IMR-90 (cell line): ENCODE measurements at regions not wholly inside any gene's neighbourhood (a gene's known extent, or its start where the extent isn't known, plus 50 kb on each side); places are given as distances from the start of the nearest gene placed in this dataset.

ENCODE experiments used
- ATAC-seq: fragments of 200-7000 bp; cut with Tn5 transposase; 2 replicates; pipeline ENCODE4 v1.9.1; 2020; ENCODE audit warnings: low read depth, mild to moderate bottlenecking, moderate library complexity
- BruUV-seq: library from RNA; stranded (reverse); fragments of 400-500 nt; replicated peaks from 2 replicates; lab custom pipeline; 2021; lab: Mats Ljungman, UMichigan
- CTCF ChIA-PET: fragments of 300-600 bp; formaldehyde crosslinking; extraction: SDS; loops from one replicate; lab custom pipeline; 2021; ENCODE audit warnings: antibody characterized with exemption; lab: Yijun Ruan, JAX
- POLR2A ChIA-PET: fragments of 300-600 bp; sonication (Branson Sonifier 250); formaldehyde crosslinking; loops from one replicate; lab custom pipeline; 2022; ENCODE audit warnings: antibody characterized with exemption; ENCODE audit not compliant: unreplicated experiment; lab: Charles Lee
- DNase-seq: peaks from one replicate; pipeline ENCODE4 v3.0.0; 2013
- H2AFZ ChIP-seq: replicated peaks from 2 replicates; pipeline ENCODE3; 2013; ENCODE audit warnings: low read length, mild to moderate bottlenecking; ENCODE audit not compliant: poor library complexity
- H2AK5ac ChIP-seq: 2 replicates; pipeline ENCODE4 v1.6.1; 2013; ENCODE audit warnings: low read depth, low read length, inconsistent platforms
- H2AK9ac ChIP-seq: replicated peaks from 2 replicates; pipeline ENCODE3; 2013; ENCODE audit warnings: mild to moderate bottlenecking, low read depth, low read length, moderate library complexity; ENCODE audit not compliant: poor library complexity
- H2BK120ac ChIP-seq: 2 replicates; pipeline ENCODE4 v1.6.1; 2013; ENCODE audit warnings: low read depth, low read length, inconsistent platforms
- H2BK15ac ChIP-seq: 3 replicates; pipeline ENCODE4 v1.6.1; 2013; ENCODE audit warnings: low read depth, low read length, inconsistent platforms
- H2BK20ac ChIP-seq: 2 replicates; pipeline ENCODE4 v1.6.1; 2013; ENCODE audit warnings: low read depth, mild to moderate bottlenecking, inconsistent platforms, low read length, moderate library complexity
- H2BK5ac ChIP-seq: 2 replicates; pipeline ENCODE4 v1.6.1; 2013; ENCODE audit warnings: mild to moderate bottlenecking, low read depth, low read length, inconsistent platforms; ENCODE audit not compliant: poor library complexity, severe bottlenecking
- H3K14ac ChIP-seq: replicated peaks from 2 replicates; pipeline ENCODE4 v1.6.1; 2013; ENCODE audit warnings: low read depth, low read length, inconsistent platforms
- H3K18ac ChIP-seq: 2 replicates; pipeline ENCODE4 v1.6.1; 2013; ENCODE audit warnings: low read depth, low read length, control low read depth
- H3K23ac ChIP-seq: 2 replicates; pipeline ENCODE4 v1.6.1; 2013; ENCODE audit warnings: low read depth, low read length, inconsistent platforms
- H3K27ac ChIP-seq: 2 replicates; pipeline ENCODE4 v1.5.1; 2013; ENCODE audit warnings: mild to moderate bottlenecking, control low read depth, low read length; ENCODE audit not compliant: insufficient read depth
- H3K27me3 ChIP-seq: 2 replicates; pipeline ENCODE4 v1.6.1; 2013; ENCODE audit warnings: low read length; ENCODE audit not compliant: control insufficient read depth, insufficient read depth
- H3K36me3 ChIP-seq: 2 replicates; pipeline ENCODE4 v1.6.1; 2013; ENCODE audit warnings: low read length, mixed read lengths; ENCODE audit not compliant: control insufficient read depth, insufficient read depth
- H3K4ac ChIP-seq: 2 replicates; pipeline ENCODE4 v1.6.1; 2013; ENCODE audit warnings: low read depth, low read length, inconsistent platforms
- H3K4me1 ChIP-seq: 2 replicates; pipeline ENCODE4 v1.6.1; 2013; ENCODE audit warnings: low read length, mixed read lengths; ENCODE audit not compliant: control insufficient read depth, insufficient read depth
- H3K4me2 ChIP-seq: 2 replicates; pipeline ENCODE4 v1.6.1; 2013; ENCODE audit warnings: low read depth, mild to moderate bottlenecking, control low read depth, low read length, moderate library complexity
- H3K4me3 ChIP-seq: 2 replicates; pipeline ENCODE4 v1.5.1; 2013; ENCODE audit warnings: low read depth, mild to moderate bottlenecking, control low read depth, low read length, moderate library complexity; ENCODE audit not compliant: insufficient read depth
- H3K56ac ChIP-seq: 2 replicates; pipeline ENCODE4 v1.6.1; 2013; ENCODE audit warnings: low read length, inconsistent platforms; ENCODE audit not compliant: insufficient read depth; ENCODE audit errors: extremely low read depth
- H3K79me1 ChIP-seq, 2 experiments: 2 replicates each; pipeline ENCODE4 v1.6.1; 2013; ENCODE audit warnings: low read length in 2 of 2, inconsistent platforms in 1 of 2, low read depth in 1 of 2
- H3K9ac ChIP-seq: 2 replicates; pipeline ENCODE4 v1.6.1; 2013; ENCODE audit warnings: low read depth, low read length, control low read depth
- H3K9me1 ChIP-seq: 2 replicates; pipeline ENCODE4 v1.6.1; 2013; ENCODE audit warnings: low read length, inconsistent platforms; ENCODE audit not compliant: insufficient read depth
- H3K9me3 ChIP-seq: 2 replicates; pipeline ENCODE4 v1.6.1; 2013; ENCODE audit warnings: low read length; ENCODE audit not compliant: control insufficient read depth, insufficient read depth
- H4K20me1 ChIP-seq: 2 replicates; pipeline ENCODE4 v1.6.1; 2013; ENCODE audit warnings: low read length, inconsistent platforms; ENCODE audit not compliant: insufficient read depth
- H4K5ac ChIP-seq: 2 replicates; pipeline ENCODE4 v1.6.1; 2013; ENCODE audit warnings: mild to moderate bottlenecking, low read depth, low read length, control low read depth
- H4K8ac ChIP-seq, 2 experiments: 2 replicates each; pipeline ENCODE4 v1.6.1; 2013; ENCODE audit warnings: low read depth in 2 of 2, low read length in 2 of 2, control low read depth in 1 of 2, inconsistent platforms in 1 of 2
- H4K91ac ChIP-seq: 2 replicates; pipeline ENCODE4 v1.6.1; 2013; ENCODE audit warnings: low read depth, low read length, inconsistent platforms; ENCODE audit not compliant: insufficient read depth
- BHLHE40 ChIP-seq: fragments of 150-350 bp; IDR thresholded peaks from 2 replicates; pipeline ENCODE4 v1.6.1; 2016; ENCODE audit warnings: mild to moderate bottlenecking, low read depth, low read length
- CHD1 ChIP-seq: IDR thresholded peaks from 2 replicates; pipeline ENCODE4 v1.6.1; 2012; ENCODE audit warnings: low read depth, low read length, improper control_type of control experiment
- CTCF ChIP-seq: conservative IDR thresholded peaks from 2 replicates; pipeline ENCODE4 v1.5.1; 2012; ENCODE audit warnings: mild to moderate bottlenecking, low read depth, low read length, improper control_type of control experiment
- ELK1 ChIP-seq: fragments of 150-350 bp; IDR thresholded peaks from 2 replicates; pipeline ENCODE4 v1.6.1; 2016; ENCODE audit warnings: low read depth, mild to moderate bottlenecking, low read length, moderate library complexity, borderline replicate concordance
- MAFK ChIP-seq: IDR thresholded peaks from 2 replicates; pipeline ENCODE4 v1.6.1; 2012; ENCODE audit warnings: low read depth, low read length, improper control_type of control experiment
- MXI1 ChIP-seq: IDR thresholded peaks from 2 replicates; pipeline ENCODE4 v1.6.1; 2012; ENCODE audit warnings: low read depth, mild to moderate bottlenecking, low read length, moderate library complexity, borderline replicate concordance
- POLR2A ChIP-seq: IDR thresholded peaks from 2 replicates; pipeline ENCODE4 v1.6.1; 2012; ENCODE audit warnings: mild to moderate bottlenecking, low read depth, low read length
- RAD21 ChIP-seq: IDR thresholded peaks from 2 replicates; pipeline ENCODE4 v1.6.1; 2012; ENCODE audit warnings: low read length, improper control_type of control experiment
- RCOR1 ChIP-seq: IDR thresholded peaks from 2 replicates; pipeline ENCODE4 v1.6.1; 2012; ENCODE audit warnings: mild to moderate bottlenecking, low read length, improper control_type of control experiment; ENCODE audit not compliant: insufficient replicate concordance
- RFX5 ChIP-seq: IDR thresholded peaks from 2 replicates; pipeline ENCODE4 v1.8.0; 2012; ENCODE audit warnings: low read depth, mild to moderate bottlenecking, low read length, moderate library complexity
- SMC3 ChIP-seq: fragments of 150-350 bp; IDR thresholded peaks from 2 replicates; pipeline ENCODE4 v1.6.1; 2016; ENCODE audit warnings: low read depth, mild to moderate bottlenecking, antibody characterized with exemption, low read length, moderate library complexity
- WGBS, 2 experiments: methylation state at CpG; one replicate each; pipeline versions ENCODE4 v1.1.5 to v1.1.7; 2013; ENCODE audit warnings: missing lambda C conversion rate in 2 of 2; ENCODE audit not compliant: insufficient read length in 1 of 2; ENCODE audit errors: extremely low coverage in 2 of 2; 5-methylcytosine and 5-hydroxymethylcytosine counted together
- dilution Hi-C: fragments of 300-500 bp; cut with HindIII; formaldehyde crosslinking; loops from one replicate; pipeline ENCODE4 v1.14.3; 2018; ENCODE audit warnings: low sequenced_read_pairs; ENCODE audit not compliant: unreplicated experiment
- in situ Hi-C: fragments of 300-500 bp; cut with MboI; formaldehyde crosslinking; loops from 3 replicates; pipeline ENCODE4 v1.14.3; 2019; ENCODE audit warnings: low sequenced_read_pairs, inconsistent platforms, mixed read lengths
- intact Hi-C: fragments of 100-400 bp; cut with micrococcal nuclease; formaldehyde crosslinking; loops from 2 replicates; pipeline ENCODE4 v1.10.0; 2022

GRCh38 chr5:25255128-25255527, 610.4 kb upstream of the CDH10 start:
- Histone ChIP-seq H3K27ac (no peak overlapping the region), H2AFZ (no peak overlapping the region), H2AK9ac (no peak overlapping the region), H4K5ac (no peak overlapping the region), H2BK15ac (no peak overlapping the region), H2BK120ac (no peak overlapping the region), H3K4me1 (no peaks in the 10 kb centered on the region), H4K91ac (no peak overlapping the region), H3K18ac (no peak overlapping the region), H3K27me3 (no peaks in the 10 kb centered on the region), H3K9me1 (no peaks in the 10 kb centered on the region), H4K20me1 (no peaks in the 10 kb centered on the region), H2BK20ac (no peak overlapping the region), H3K4me3 (no peak overlapping the region), H3K9me3 (no peaks in the 10 kb centered on the region), H3K79me1 (no peaks in the 10 kb centered on the region), H3K56ac (no peak overlapping the region), H2BK5ac (no peak overlapping the region), H4K8ac (no peak overlapping the region), H3K9ac (no peak overlapping the region), H3K14ac (no peak overlapping the region), H3K36me3 (no peaks in the 10 kb centered on the region), H3K23ac (no peak overlapping the region), H3K4me2 (no peak overlapping the region), H3K4ac (no peak overlapping the region), H2AK5ac (no peak overlapping the region)
- CTCF ChIA-PET: no interaction called here
- in situ Hi-C loops (no loop called here), intact Hi-C loops (no loop called here), dilution Hi-C loops (no loop called here)
- POLR2A ChIA-PET: no interaction called here
- TF ChIP-seq ELK1 (no peak), POLR2A (no peak), RAD21 (no peak), SMC3 (no peak), RCOR1 (no peak), CTCF (no peak), MAFK (no peak), CHD1 (no peak), RFX5 (no peak), MXI1 (no peak), BHLHE40 (no peak)
- ATAC-seq: no peak
- no peak for DNase-seq
- no CpG with 5 or more reads among the region's 1 CpG for WGBS, 2 experiments
- no TSS peak for BruUV-seq
